ENCODE measurements at regions not wholly inside any gene's neighbourhood (a gene's known extent, or its start where the extent isn't known, plus 50 kb on each side); places are given as distances from the start of the nearest gene placed in this dataset.

GRCh38 chr12:77606348-77606747 lies 224.3 kb upstream of the NAV3 start:
- no peak overlapping the region for H3K4me3 ChIP-seq (ENCODE audit: low read length)
- no peaks in the 10 kb centered on the region for H3K36me3 ChIP-seq (ENCODE audit: control insufficient read depth, insufficient read depth, low read length)
- no peaks in the 10 kb centered on the region for H3K27me3 ChIP-seq (ENCODE audit: control insufficient read depth, insufficient read depth, low read length)
- no peaks in the 10 kb centered on the region for H3K4me1 ChIP-seq (ENCODE audit: control insufficient read depth, insufficient read depth, low read length)
- H3K27ac ChIP-seq (ENCODE audit: low read length), result no peak overlapping the region
- no peaks in the 10 kb centered on the region for H3K9me3 ChIP-seq (ENCODE audit: control insufficient read depth, insufficient read depth, low read length)
- DNase-seq (ENCODE audit: low read depth, low spot score), result no peak

- Histone ChIP-seq H3K9me3 (ENCODE audit: control insufficient read depth, insufficient read depth, low read length) (no peaks in the 10 kb centered on the region), H3K4me3 (ENCODE audit: low read length) (no peak overlapping the region), H3K36me3 (ENCODE audit: control insufficient read depth, insufficient read depth, low read length) (no peaks in the 10 kb centered on the region), H3K27ac (ENCODE audit: low read length) (no peak overlapping the region), H3K4me1 (ENCODE audit: control insufficient read depth, insufficient read depth, low read length) (no peaks in the 10 kb centered on the region), H3K27me3 (ENCODE audit: control insufficient read depth, insufficient read depth, low read length) (no peaks in the 10 kb centered on the region)
- no peak for DNase-seq (ENCODE audit: low read depth, low spot score)
Measured at GRCh38 chr12:77603946-77604345, 226.7 kb upstream of the NAV3 start.

GRCh38 chr12:77601069-77601468 lies 229.6 kb upstream of the NAV3 start:
- Histone ChIP-seq H3K9me3 (ENCODE audit: control insufficient read depth, insufficient read depth, low read length) (no peaks in the 10 kb centered on the region), H3K4me3 (ENCODE audit: low read length) (no peak overlapping the region), H3K4me1 (ENCODE audit: control insufficient read depth, insufficient read depth, low read length) (no peaks in the 10 kb centered on the region), H3K36me3 (ENCODE audit: control insufficient read depth, insufficient read depth, low read length) (no peaks in the 10 kb centered on the region), H3K27me3 (ENCODE audit: control insufficient read depth, insufficient read depth, low read length) (no peaks in the 10 kb centered on the region), H3K27ac (ENCODE audit: low read length) (no peak overlapping the region)
- no CpG with 5 or more reads among the region's 2 CpGs for WGBS (ENCODE audit: insufficient coverage, insufficient read length)
- DNase-seq (ENCODE audit: low read depth, low spot score), result no peak

- no peaks in the 10 kb centered on the region for H3K36me3 ChIP-seq (ENCODE audit: control insufficient read depth, insufficient read depth, low read length)
- no peak for DNase-seq (ENCODE audit: low read depth, low spot score)
- no peaks in the 10 kb centered on the region for H3K4me1 ChIP-seq (ENCODE audit: control insufficient read depth, insufficient read depth, low read length)
- no peaks in the 10 kb centered on the region for H3K9me3 ChIP-seq (ENCODE audit: control insufficient read depth, insufficient read depth, low read length)
- WGBS (ENCODE audit: insufficient coverage, insufficient read length), result no CpG with 5 or more reads among the region's 1 CpG
- H3K4me3 ChIP-seq (ENCODE audit: low read length), result no peak overlapping the region
- H3K27ac ChIP-seq (ENCODE audit: low read length), result no peak overlapping the region
- no peaks in the 10 kb centered on the region for H3K27me3 ChIP-seq (ENCODE audit: control insufficient read depth, insufficient read depth, low read length)
Measured at GRCh38 chr12:77600468-77600843, 230.2 kb upstream of the NAV3 start.

- Histone ChIP-seq H3K27me3 (ENCODE audit: control insufficient read depth, insufficient read depth, low read length) (no peaks in the 10 kb centered on the region), H3K4me1 (ENCODE audit: control insufficient read depth, insufficient read depth, low read length) (no peaks in the 10 kb centered on the region), H3K36me3 (ENCODE audit: control insufficient read depth, insufficient read depth, low read length) (no peaks in the 10 kb centered on the region), H3K9me3 (ENCODE audit: control insufficient read depth, insufficient read depth, low read length) (no peaks in the 10 kb centered on the region), H3K27ac (ENCODE audit: low read length) (no peak overlapping the region), H3K4me3 (ENCODE audit: low read length) (no peak overlapping the region)
- no peak for DNase-seq (ENCODE audit: low read depth, low spot score)
Measured at GRCh38 chr12:77599782-77600467, 230.8 kb upstream of the NAV3 start.

- no CpG with 5 or more reads among the region's 3 CpGs for WGBS (ENCODE audit: insufficient coverage, insufficient read length)
Measured at GRCh38 chr12:77594366-77594765, 236.3 kb upstream of the NAV3 start.

GRCh38 chr12:77592836-77593235 lies 237.9 kb upstream of the NAV3 start:
- H3K9me3 ChIP-seq (ENCODE audit: control insufficient read depth, insufficient read depth, low read length), result no peaks in the 10 kb centered on the region
- no peaks in the 10 kb centered on the region for H3K36me3 ChIP-seq (ENCODE audit: control insufficient read depth, insufficient read depth, low read length)
- DNase-seq (ENCODE audit: low read depth, low spot score), result no peak
- H3K27me3 ChIP-seq (ENCODE audit: control insufficient read depth, insufficient read depth, low read length), result no peaks in the 10 kb centered on the region
- H3K27ac ChIP-seq (ENCODE audit: low read length), result no peak overlapping the region
- no peak overlapping the region for H3K4me3 ChIP-seq (ENCODE audit: low read length)
- no peaks in the 10 kb centered on the region for H3K4me1 ChIP-seq (ENCODE audit: control insufficient read depth, insufficient read depth, low read length)
- no CpG with 5 or more reads among the region's 2 CpGs for WGBS (ENCODE audit: insufficient coverage, insufficient read length)

More at GRCh38 chr12:77594366-77594765, 236.3 kb upstream of the NAV3 start:
- Histone ChIP-seq H3K4me1 (ENCODE audit: control insufficient read depth, insufficient read depth, low read length) (no peaks in the 10 kb centered on the region), H3K4me3 (ENCODE audit: low read length) (no peak overlapping the region), H3K27me3 (ENCODE audit: control insufficient read depth, insufficient read depth, low read length) (no peaks in the 10 kb centered on the region), H3K36me3 (ENCODE audit: control insufficient read depth, insufficient read depth, low read length) (no peaks in the 10 kb centered on the region), H3K27ac (ENCODE audit: low read length) (no peak overlapping the region), H3K9me3 (ENCODE audit: control insufficient read depth, insufficient read depth, low read length) (no peaks in the 10 kb centered on the region)
- DNase-seq (ENCODE audit: low read depth, low spot score), result no peak

GRCh38 chr12:77591959-77592743 lies 238.5 kb upstream of the NAV3 start:
- no peaks in the 10 kb centered on the region for H3K9me3 ChIP-seq (ENCODE audit: control insufficient read depth, insufficient read depth, low read length)
- H3K36me3 ChIP-seq (ENCODE audit: control insufficient read depth, insufficient read depth, low read length), result no peaks in the 10 kb centered on the region
- H3K4me1 ChIP-seq (ENCODE audit: control insufficient read depth, insufficient read depth, low read length), result no peaks in the 10 kb centered on the region
- no peak overlapping the region for H3K4me3 ChIP-seq (ENCODE audit: low read length)
- WGBS (ENCODE audit: insufficient coverage, insufficient read length), result no CpG with 5 or more reads among the region's 9 CpGs
- DNase-seq (ENCODE audit: low read depth, low spot score), result no peak
- no peaks in the 10 kb centered on the region for H3K27me3 ChIP-seq (ENCODE audit: control insufficient read depth, insufficient read depth, low read length)
- no peak overlapping the region for H3K27ac ChIP-seq (ENCODE audit: low read length)

- no CpG with 5 or more reads among the region's 4 CpGs for WGBS (ENCODE audit: insufficient coverage, insufficient read length)
Measured at GRCh38 chr12:77590306-77590705, 240.4 kb upstream of the NAV3 start.

GRCh38 chr12:77584860-77585259 lies 245.8 kb upstream of the NAV3 start:
- no peaks in the 10 kb centered on the region for H3K4me1 ChIP-seq (ENCODE audit: control insufficient read depth, insufficient read depth, low read length)
- no peaks in the 10 kb centered on the region for H3K27me3 ChIP-seq (ENCODE audit: control insufficient read depth, insufficient read depth, low read length)
- no peak overlapping the region for H3K4me3 ChIP-seq (ENCODE audit: low read length)
- no CpG with 5 or more reads among the region's 3 CpGs for WGBS (ENCODE audit: insufficient coverage, insufficient read length)
- H3K9me3 ChIP-seq (ENCODE audit: control insufficient read depth, insufficient read depth, low read length), result no peaks in the 10 kb centered on the region
- H3K36me3 ChIP-seq (ENCODE audit: control insufficient read depth, insufficient read depth, low read length), result no peaks in the 10 kb centered on the region
- no peak for DNase-seq (ENCODE audit: low read depth, low spot score)
- H3K27ac ChIP-seq (ENCODE audit: low read length), result no peak overlapping the region

More at GRCh38 chr12:77590306-77590705, 240.4 kb upstream of the NAV3 start:
- no peaks in the 10 kb centered on the region for H3K9me3 ChIP-seq (ENCODE audit: control insufficient read depth, insufficient read depth, low read length)
- no peaks in the 10 kb centered on the region for H3K27me3 ChIP-seq (ENCODE audit: control insufficient read depth, insufficient read depth, low read length)
- no peak for DNase-seq (ENCODE audit: low read depth, low spot score)
- H3K4me3 ChIP-seq (ENCODE audit: low read length), result no peak overlapping the region
- H3K27ac ChIP-seq (ENCODE audit: low read length), result no peak overlapping the region
- H3K36me3 ChIP-seq (ENCODE audit: control insufficient read depth, insufficient read depth, low read length), result no peaks in the 10 kb centered on the region
- H3K4me1 ChIP-seq (ENCODE audit: control insufficient read depth, insufficient read depth, low read length), result no peaks in the 10 kb centered on the region
